Activated T-cell treated with anti-CD3 and anti-CD28 coated beads, Interleukin-2, amount 50 U/mL, for 72 hours (primary cell): ENCODE measurements at regions not wholly inside any gene's neighbourhood (a gene's known extent, or its start where the extent isn't known, plus 50 kb on each side); places are given as distances from the start of the nearest gene placed in this dataset.
"Not testable (repeated sequence)": the region's sequence is repeated elsewhere in the genome, so short reads cannot be mapped to it uniquely, and the experiment has no call there.

Experiments used
- ATAC-seq, 2 donors: fragments of 150-1000 bp; cut with Tn5 transposase; replicated peaks in 1 of 2; 2 replicates each; pipeline ENCODE4 v1.10.0; 2021; ENCODE audit warnings: moderate library complexity in 2 of 2, mild to moderate bottlenecking in 1 of 2
- DNase-seq, 2 donors: peaks; one replicate each; pipeline ENCODE4 v3.0.0; 2021 to 2022; ENCODE audit warnings: mixed read lengths in 1 of 2
- H3K27ac Mint-ChIP-seq: one replicate; pipeline ENCODE4 v1.8.0; 2022; ENCODE audit warnings: mild to moderate bottlenecking, moderate library complexity, mixed read lengths
- H3K27me3 Mint-ChIP-seq: one replicate; pipeline ENCODE4 v1.8.0; 2022; ENCODE audit warnings: low read depth, mixed read lengths
- H3K36me3 Mint-ChIP-seq, 2 donors: one replicate each; pipeline ENCODE4 v1.8.0; 2022; ENCODE audit warnings: mixed read lengths in 2 of 2, mild to moderate bottlenecking in 1 of 2; ENCODE audit not compliant: insufficient read depth in 2 of 2
- H3K4me1 Mint-ChIP-seq: one replicate; pipeline ENCODE4 v1.8.0; 2022; ENCODE audit warnings: low read depth, mixed read lengths
- H3K4me3 Mint-ChIP-seq, 2 donors: one replicate each; pipeline ENCODE4 v1.8.0; 2022; ENCODE audit warnings: mild to moderate bottlenecking in 2 of 2, mixed read lengths in 2 of 2, moderate library complexity in 2 of 2
- H3K9me3 Mint-ChIP-seq, 2 donors: one replicate each; pipeline ENCODE4 v1.8.0; 2022; ENCODE audit warnings: mixed read lengths in 2 of 2

DNA sequence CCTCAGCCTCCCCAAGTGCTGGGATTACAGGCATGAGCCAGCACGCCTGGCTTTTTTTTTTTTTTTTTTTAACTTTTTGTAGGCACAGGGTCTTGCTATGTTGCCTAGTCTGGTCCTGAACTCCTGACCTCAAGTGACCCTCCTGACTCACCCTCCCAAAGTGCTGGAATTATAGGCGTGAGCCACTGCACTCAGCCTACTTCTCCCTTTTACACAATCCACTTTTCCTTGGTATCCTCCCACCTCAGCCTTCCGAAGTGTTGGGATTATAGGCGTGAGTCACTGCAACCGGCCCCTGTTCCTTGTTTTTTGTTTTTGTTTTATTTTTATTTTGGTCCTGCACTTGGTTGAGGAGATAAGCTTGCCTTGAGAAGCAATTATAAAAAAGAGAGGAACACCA is 75.9 kb upstream of the KMT2C start:
- Mint-ChIP-seq H3K9me3 (no peaks in the 10 kb centered on the region), H3K4me3 (peak overlapping the region; percentile 31 to 62), H3K27ac (no peak overlapping the region), H3K27me3 (no peaks in the 10 kb centered on the region), H3K4me1 (peaks cover 14% of the 10 kb centered on the region), H3K36me3 (no peaks in the 10 kb centered on the region)
- no peak for ATAC-seq
- DNase-seq, result no peak

DNA sequence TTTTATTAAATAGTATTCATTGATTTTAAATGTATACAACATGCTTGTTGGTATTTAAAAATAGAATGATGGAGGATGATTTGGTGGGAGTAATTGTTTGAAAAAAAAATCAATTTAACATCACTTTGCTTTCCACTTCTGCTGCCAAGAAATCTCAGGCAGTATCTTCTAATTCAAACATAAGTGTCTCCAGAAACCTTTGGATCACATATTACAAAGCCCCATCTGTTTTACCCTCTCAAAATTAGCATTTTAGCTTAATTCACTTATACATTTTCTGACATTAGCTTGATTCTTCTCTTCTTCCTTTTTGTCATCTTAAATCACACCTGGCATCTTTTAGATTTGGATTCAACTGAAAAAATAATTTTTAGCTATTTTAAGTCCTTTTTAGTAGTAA is 72.9 kb upstream of the KMT2C start:
- no peak overlapping the region for H3K4me3 Mint-ChIP-seq
- no peaks in the 10 kb centered on the region for H3K27me3 Mint-ChIP-seq
- no peak overlapping the region for H3K27ac Mint-ChIP-seq
- ATAC-seq (no peak), DNase-seq (no peak)
- H3K4me1 Mint-ChIP-seq, result peaks cover 14% of the 10 kb centered on the region
- H3K9me3 Mint-ChIP-seq, result no peaks in the 10 kb centered on the region
- H3K36me3 Mint-ChIP-seq, result no peaks in the 10 kb centered on the region

DNA sequence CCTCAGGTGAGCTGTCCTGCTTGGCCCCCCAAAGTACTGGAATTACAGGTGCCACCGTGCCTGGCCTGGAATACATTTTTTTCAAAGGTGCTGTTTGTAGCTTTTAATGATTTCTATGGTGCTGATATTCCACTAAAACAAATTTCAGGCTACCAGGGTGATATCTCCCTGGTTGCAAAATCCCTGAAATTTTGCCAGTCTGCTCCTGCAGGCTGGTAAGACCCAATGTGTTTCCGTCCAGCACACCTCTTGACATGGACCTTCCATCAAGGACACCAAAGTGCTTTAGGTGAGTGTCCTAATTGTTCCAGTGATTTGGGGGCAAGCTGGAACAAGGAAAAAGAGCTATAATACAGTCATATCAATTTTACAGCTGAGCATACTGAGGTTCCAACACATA is 69.8 kb upstream of the KMT2C start:
- DNase-seq (no peak), ATAC-seq (no peak)
- no peaks in the 10 kb centered on the region for H3K36me3 Mint-ChIP-seq
- H3K9me3 Mint-ChIP-seq, result no peaks in the 10 kb centered on the region
- no peak overlapping the region for H3K4me3 Mint-ChIP-seq
- H3K4me1 Mint-ChIP-seq, result no peaks in the 10 kb centered on the region
- H3K27ac Mint-ChIP-seq, result no peak overlapping the region
- no peaks in the 10 kb centered on the region for H3K27me3 Mint-ChIP-seq

DNA sequence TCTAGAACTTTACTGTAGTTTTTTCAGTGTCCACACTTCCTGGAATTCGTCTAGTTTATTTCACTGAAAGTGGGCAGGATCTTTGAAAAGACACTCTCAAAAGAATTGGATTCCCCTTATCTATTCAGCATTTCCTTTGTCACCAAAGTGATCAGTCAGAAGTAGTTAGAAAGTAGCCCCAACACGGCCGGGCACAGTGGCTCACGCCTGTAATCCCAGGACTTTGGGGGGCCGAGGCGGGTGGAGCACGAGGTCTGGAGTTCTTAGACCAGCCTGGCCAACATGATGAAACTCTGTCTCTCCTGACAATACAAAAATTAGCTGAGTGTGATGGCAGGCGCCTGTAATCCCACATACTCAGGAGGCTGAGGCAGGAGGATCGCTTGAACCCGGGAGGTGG is 69.0 kb upstream of the KMT2C start:
- H3K36me3 Mint-ChIP-seq, result no peaks in the 10 kb centered on the region
- H3K9me3 Mint-ChIP-seq, result no peaks in the 10 kb centered on the region
- H3K4me1 Mint-ChIP-seq, result no peaks in the 10 kb centered on the region
- ATAC-seq, result no peak
- no peak overlapping the region for H3K27ac Mint-ChIP-seq
- no peak overlapping the region for H3K4me3 Mint-ChIP-seq
- no peak for DNase-seq
- H3K27me3 Mint-ChIP-seq, result no peaks in the 10 kb centered on the region

DNA sequence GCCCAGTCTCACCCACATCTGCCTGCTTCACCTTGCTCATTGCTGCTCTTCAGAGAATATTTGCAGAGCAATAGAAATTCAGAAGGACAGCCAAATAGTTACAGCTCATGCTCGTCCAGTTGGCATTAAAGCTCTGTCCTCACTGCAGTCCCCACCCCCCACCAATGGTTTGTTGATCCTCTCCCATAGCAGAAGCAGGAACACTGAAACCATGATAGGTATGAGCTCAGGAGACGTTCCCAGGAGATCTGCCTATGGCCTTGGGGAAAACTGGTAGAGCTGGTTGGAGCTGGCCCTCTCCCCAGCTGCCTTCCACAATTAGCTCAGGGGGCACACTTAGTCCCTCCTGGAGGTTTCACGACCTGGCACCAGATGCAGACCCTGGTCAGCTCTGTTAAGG is 68.6 kb upstream of the KMT2C start:
- H3K36me3 Mint-ChIP-seq, result no peaks in the 10 kb centered on the region
- no peaks in the 10 kb centered on the region for H3K27me3 Mint-ChIP-seq
- no peak overlapping the region for H3K27ac Mint-ChIP-seq
- H3K4me1 Mint-ChIP-seq, result no peaks in the 10 kb centered on the region
- no peak for ATAC-seq
- DNase-seq, result no peak
- H3K4me3 Mint-ChIP-seq, result no peak overlapping the region
- no peaks in the 10 kb centered on the region for H3K9me3 Mint-ChIP-seq

DNA sequence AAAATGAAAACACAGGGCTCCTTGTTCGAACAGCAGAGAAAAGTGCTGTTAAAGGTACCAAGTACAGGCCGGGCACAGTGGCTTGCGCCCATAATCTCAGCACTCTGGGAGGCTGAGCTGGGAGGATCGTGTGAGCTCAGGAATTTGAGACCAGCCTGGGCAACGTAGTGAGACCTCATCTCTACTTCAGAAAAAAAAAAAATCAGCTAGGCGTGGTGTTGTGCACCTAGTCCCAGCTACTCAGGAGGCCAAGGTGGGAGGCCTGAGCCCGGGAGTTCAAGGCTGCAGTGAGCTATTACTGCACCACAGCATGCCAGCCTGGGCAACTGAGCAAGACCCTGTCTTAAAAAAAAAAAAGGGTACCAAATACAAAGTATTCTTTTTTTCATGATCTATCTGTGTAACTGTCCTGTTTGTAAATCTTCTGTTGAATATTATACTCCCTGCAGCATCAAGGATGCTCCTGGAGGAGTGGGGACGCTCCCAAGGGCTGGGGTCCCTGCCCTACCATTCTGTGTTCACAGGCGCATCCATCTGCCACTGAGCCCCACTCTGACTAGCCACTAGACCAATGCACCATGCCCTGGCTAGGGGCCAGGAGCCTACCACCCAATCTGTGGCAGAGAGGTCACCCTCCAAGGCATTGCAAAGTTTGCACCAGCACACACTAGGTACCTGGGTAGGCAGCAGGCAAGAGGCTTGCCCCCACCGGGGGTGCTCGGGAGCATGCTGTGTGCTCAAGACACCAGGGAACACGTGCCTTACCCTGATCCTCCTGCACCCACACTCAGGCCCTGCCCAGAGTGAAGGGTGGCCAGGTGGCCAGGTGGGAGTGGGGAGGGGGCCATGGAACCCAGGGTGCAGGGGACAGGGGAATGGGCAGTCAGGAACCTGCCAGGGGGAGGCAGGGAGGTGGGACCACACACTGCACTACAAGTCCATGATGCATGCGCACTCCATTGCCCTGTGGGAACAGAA is 67.3 kb upstream of the KMT2C start:
- no peaks in the 10 kb centered on the region for H3K36me3 Mint-ChIP-seq
- no peaks in the 10 kb centered on the region for H3K27me3 Mint-ChIP-seq
- no peaks in the 10 kb centered on the region for H3K9me3 Mint-ChIP-seq
- no peak overlapping the region for H3K4me3 Mint-ChIP-seq
- no peak overlapping the region for H3K27ac Mint-ChIP-seq
- DNase-seq (no peak), ATAC-seq (no peak)
- no peaks in the 10 kb centered on the region for H3K4me1 Mint-ChIP-seq

DNA sequence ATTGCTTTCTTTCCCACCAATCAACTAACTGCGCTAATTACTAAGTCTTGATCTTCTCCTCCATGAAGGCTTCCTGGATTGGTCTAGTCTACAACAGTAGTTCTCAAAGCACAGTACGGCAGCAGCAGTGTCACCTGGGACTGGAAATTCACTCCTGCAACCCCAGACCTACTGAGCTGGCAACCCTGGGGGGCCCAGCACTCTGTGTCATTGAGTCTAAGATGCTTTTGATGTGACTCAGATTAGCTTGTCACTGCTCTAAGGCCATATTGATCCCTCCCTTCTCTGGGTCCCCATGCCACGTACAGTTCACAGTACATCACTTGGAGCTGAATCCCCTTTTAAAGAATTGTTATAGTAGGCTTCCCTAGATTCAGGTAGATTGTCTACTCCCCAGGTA is 65.7 kb upstream of the KMT2C start:
- no peak overlapping the region for H3K4me3 Mint-ChIP-seq
- H3K27me3 Mint-ChIP-seq, result no peaks in the 10 kb centered on the region
- no peaks in the 10 kb centered on the region for H3K36me3 Mint-ChIP-seq
- ATAC-seq, result no peak
- DNase-seq, result no peak
- no peaks in the 10 kb centered on the region for H3K9me3 Mint-ChIP-seq
- H3K4me1 Mint-ChIP-seq, result no peaks in the 10 kb centered on the region
- H3K27ac Mint-ChIP-seq, result no peak overlapping the region

DNA sequence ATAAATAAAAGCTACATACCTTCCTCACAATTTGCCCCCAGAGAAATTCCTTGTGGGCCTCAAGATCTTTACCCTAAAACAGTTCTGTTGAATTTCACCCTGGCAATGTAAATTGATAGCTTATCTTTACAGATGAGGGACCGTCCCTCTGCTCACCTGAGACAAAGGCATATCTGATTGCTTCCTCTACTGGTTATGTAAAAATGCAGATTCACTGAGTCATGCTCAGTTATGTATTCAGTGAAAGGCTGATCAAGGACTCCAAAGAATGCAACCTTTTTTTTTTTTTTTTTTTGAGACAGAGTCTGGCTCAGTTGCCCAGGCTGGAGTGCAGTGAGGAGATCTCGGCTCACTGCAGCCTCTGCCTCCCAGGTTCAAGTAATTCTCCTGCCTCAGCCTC is 64.2 kb upstream of the KMT2C start:
- ATAC-seq, H3K4me3 Mint-ChIP-seq, H3K27ac Mint-ChIP-seq, H3K4me1 Mint-ChIP-seq, H3K9me3 Mint-ChIP-seq, H3K36me3 Mint-ChIP-seq, H3K27me3 Mint-ChIP-seq, DNase-seq: not testable (repeated sequence)

DNA sequence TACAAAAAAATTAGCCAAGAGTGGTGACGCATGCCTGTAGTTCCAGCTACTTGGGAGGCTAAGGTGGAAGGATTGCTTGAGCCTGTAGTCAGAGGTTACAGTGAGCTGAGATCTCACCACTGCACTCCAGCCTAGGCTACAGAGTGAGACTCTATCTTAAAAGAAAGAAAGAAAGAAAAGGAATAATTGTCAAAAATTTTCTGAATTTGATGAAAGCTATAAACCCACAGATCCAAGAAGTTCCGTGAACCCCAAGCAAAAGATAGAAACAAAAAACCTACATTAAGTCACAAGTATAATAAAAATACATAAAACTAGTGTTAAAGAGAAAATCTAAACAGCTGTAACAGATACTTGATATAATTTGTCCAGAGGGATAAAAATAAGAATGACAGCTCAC is 60.1 kb upstream of the KMT2C start:
- no peaks in the 10 kb centered on the region for H3K4me1 Mint-ChIP-seq
- no peaks in the 10 kb centered on the region for H3K27me3 Mint-ChIP-seq
- peaks cover 0 to 2% of the 10 kb centered on the region in 2 donors for H3K9me3 Mint-ChIP-seq
- H3K4me3 Mint-ChIP-seq, result no peak overlapping the region
- no peak for DNase-seq
- no peak for ATAC-seq
- no peak overlapping the region for H3K27ac Mint-ChIP-seq
- H3K36me3 Mint-ChIP-seq, result no peaks in the 10 kb centered on the region

DNA sequence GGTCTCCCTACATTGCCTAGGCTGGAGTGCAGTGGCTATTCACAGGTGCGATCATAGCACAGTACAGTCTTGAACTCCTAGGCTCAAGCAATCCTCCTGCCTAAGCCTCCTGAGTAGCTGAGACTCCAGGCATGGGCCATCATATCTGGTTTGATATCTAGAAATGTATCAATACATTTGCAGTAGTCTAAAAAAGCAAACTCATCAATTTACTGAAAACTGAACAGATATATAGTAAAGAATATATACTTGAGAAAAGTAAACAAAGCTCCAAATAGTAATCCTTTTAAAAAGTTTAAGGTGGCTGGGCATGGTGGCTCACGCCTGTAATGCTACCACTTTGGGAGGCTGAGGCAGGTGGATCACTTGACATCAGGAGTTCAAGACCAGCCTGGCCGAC is 57.1 kb upstream of the KMT2C start:
- H3K36me3 Mint-ChIP-seq, result no peaks in the 10 kb centered on the region
- H3K4me3 Mint-ChIP-seq, result no peak overlapping the region
- DNase-seq (no peak), ATAC-seq (no peak)
- no peaks in the 10 kb centered on the region for H3K27me3 Mint-ChIP-seq
- H3K27ac Mint-ChIP-seq, result no peak overlapping the region
- H3K4me1 Mint-ChIP-seq, result no peaks in the 10 kb centered on the region
- H3K9me3 Mint-ChIP-seq, result peaks cover 0 to 2% of the 10 kb centered on the region in 2 donors

DNA sequence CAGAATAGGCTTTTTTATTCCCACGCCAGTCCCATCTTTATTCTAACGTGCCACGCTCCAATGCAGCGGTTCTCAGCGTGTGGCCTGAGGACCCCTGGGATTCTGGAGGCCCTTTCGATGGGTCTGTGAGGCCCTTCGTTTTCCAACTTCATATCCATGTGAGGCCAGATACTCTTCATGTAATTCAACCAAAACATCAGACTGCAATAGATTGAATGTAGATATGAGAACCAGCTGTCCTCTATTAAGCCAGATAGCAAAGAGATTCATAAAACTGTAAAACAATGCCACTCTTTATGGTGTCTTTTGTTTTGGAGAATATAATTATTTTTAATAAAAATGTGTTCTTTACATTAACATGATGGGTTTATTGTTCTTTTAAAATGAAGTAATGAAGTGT is 53.2 kb upstream of the KMT2C start:
- Mint-ChIP-seq H3K4me3 (no peak overlapping the region), H3K9me3 (no peaks in the 10 kb centered on the region), H3K27ac (no peak overlapping the region), H3K4me1 (no peaks in the 10 kb centered on the region), H3K27me3 (no peaks in the 10 kb centered on the region), H3K36me3 (no peaks in the 10 kb centered on the region)
- ATAC-seq (no peak), DNase-seq (no peak)

DNA sequence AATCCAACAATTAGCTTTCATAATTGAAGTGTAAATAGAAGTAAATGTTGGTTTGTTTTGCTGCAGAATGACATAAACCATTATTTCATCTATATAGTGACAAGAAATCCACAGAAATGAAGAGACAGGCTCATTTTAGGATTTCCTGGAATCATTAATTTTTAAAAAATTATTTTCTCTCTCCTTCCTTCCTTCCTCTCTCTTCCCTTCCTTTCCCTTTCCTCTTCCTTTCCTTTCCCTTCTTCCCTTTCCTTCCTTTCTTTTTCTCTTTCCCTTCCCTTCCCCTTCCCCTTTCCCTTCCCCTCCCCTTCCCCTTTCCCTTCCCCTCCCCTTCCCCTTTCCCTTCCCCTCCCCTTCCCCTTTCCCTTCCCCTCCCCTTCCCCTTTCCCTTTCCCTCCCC is 51.2 kb upstream of the KMT2C start:
- DNase-seq (no peak), ATAC-seq (no peak)
- Mint-ChIP-seq H3K27ac (no peak overlapping the region), H3K4me3 (no peak overlapping the region), H3K36me3 (no peaks in the 10 kb centered on the region), H3K9me3 (no peaks in the 10 kb centered on the region), H3K27me3 (no peaks in the 10 kb centered on the region), H3K4me1 (no peaks in the 10 kb centered on the region)

DNA sequence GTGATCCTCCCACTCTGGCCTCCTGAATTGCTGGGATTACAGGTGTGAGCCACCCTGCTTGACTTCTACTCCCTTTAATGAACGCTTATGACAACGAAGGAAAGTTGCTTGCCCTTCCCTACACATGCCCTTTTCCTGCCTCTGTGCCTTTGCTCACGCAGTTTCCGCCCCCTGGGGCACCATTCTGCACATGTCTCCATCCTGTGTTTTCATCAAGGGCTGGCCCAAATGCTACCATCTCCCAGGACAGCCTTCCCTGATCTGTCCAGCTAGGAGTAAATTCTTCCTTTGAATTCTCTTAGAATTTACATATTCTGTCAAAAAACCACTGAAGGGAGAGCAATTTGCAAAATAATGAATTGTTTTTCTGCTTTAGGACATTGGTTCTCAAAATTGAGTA is 50.0 kb upstream of the KMT2C start:
- Mint-ChIP-seq H3K36me3 (no peaks in the 10 kb centered on the region), H3K4me3 (no peak overlapping the region), H3K4me1 (no peaks in the 10 kb centered on the region), H3K9me3 (no peaks in the 10 kb centered on the region), H3K27ac (no peak overlapping the region), H3K27me3 (no peaks in the 10 kb centered on the region)
- ATAC-seq, result no peak
- DNase-seq, result no peak
